Heart left ventricle (tissue), 13 donors: ENCODE measurements at regions not wholly inside any gene's neighbourhood (a gene's known extent, or its start where the extent isn't known, plus 50 kb on each side); places are given as distances from the start of the nearest gene placed in this dataset.

Experiments
- POLR2A ChIP-seq, 2 donors: fragments of 450-650 bp; IDR thresholded peaks; one replicate each; pipeline ENCODE4 v1.6.1; 2017; ENCODE audit warnings: antibody characterized with exemption in 2 of 2, mild to moderate bottlenecking in 2 of 2, moderate library complexity in 2 of 2
- TF ChIP-seq, protein P1 (sequence below), 12 donors: fragments of 200-600 bp; sonication (generic) in 4 of 12; IDR thresholded peaks; one replicate each; pipeline versions ENCODE4 v1.5.0 to v1.8.0; 2018 to 2022; ENCODE audit warnings: antibody characterized with exemption in 12 of 12, mild to moderate bottlenecking in 5 of 12
- donor health status: ischemic (EF 13 %, LVEDD 7.1; RV severe dilation, severe dysfunction).
- donor health status: DM: no; HTN: yes; CAD: no.
- donor health status: DM: no; HTN: no; CAD: no.
- donor health status: ischemic (EF 25% LVEDD 6.9; RV normal size, moderate dysfunction).
- donor health status: ischemic (EF 25% LVEDD 5.7; RV mildly dilated, moderate dysfunction).
- donor health status: ischemic (EF 35%, LVEDD 5.7; RV mildly dilated, moderate dysfunction).
- donor health status: nonischemic (EF 11% LVEDD 7.7; RV severe dilation, severe dysfunction).
- donor health status: DM: yes; HTN: yes; CAD: no.
- donor health status: PGD.
- donor health status: ischemic (EF 29% LVEDD 5.4; RV normal size, mild dysfunction).
- donor health status: nonischemic (EF 23%, LVEDD 6.1; RV moderate dilation, normal function).

DNA sequence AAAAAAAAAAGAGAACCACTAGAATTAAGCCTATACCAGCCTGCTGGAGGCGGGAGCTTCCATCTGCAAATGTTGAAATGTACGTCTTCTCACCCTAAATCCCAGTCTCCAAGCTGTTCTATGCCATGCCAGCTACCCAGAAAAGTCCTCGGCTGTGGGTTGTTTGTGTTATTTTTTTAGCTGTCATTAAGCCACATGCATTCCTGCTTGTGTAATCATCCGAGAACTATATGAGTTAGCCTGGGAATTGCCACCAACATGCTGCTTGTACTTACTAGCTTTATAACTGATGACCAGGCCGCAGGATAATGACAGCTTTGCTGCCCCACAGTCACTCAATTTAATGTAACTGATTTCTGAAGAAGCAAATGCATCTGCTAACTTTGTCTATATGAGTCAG lies 313.9 kb upstream of the SALL1 start:
- TF ChIP-seq, protein P1, sequence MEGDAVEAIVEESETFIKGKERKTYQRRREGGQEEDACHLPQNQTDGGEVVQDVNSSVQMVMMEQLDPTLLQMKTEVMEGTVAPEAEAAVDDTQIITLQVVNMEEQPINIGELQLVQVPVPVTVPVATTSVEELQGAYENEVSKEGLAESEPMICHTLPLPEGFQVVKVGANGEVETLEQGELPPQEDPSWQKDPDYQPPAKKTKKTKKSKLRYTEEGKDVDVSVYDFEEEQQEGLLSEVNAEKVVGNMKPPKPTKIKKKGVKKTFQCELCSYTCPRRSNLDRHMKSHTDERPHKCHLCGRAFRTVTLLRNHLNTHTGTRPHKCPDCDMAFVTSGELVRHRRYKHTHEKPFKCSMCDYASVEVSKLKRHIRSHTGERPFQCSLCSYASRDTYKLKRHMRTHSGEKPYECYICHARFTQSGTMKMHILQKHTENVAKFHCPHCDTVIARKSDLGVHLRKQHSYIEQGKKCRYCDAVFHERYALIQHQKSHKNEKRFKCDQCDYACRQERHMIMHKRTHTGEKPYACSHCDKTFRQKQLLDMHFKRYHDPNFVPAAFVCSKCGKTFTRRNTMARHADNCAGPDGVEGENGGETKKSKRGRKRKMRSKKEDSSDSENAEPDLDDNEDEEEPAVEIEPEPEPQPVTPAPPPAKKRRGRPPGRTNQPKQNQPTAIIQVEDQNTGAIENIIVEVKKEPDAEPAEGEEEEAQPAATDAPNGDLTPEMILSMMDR (IDR thresholded peaks at IDR 0.05): no peak
- no peak for TF ChIP-seq POLR2A (IDR thresholded peaks at IDR 0.05)
